Body of pancreas (tissue), 4 donors: ENCODE measurements at regions not wholly inside any gene's neighbourhood (a gene's known extent, or its start where the extent isn't known, plus 50 kb on each side); places are given as distances from the start of the nearest gene placed in this dataset.
"Not testable (repeated sequence)": the region's sequence is repeated elsewhere in the genome, so short reads cannot be mapped to it uniquely, and the experiment has no call there.

ENCODE experiments used
- ATAC-seq: fragments of 150-250 bp; one replicate; pipeline ENCODE4 v1.9.1; 2016
- DNase-seq, 4 donors: peaks; one replicate each; pipeline ENCODE4 v3.0.0-alpha.2; 2019
- H3K27ac ChIP-seq, 4 donors: fragments of 200-600 bp; sonication (generic); 1 replicate in 3 of 4; 2 replicates in 1 of 4; pipeline versions ENCODE4 v1.5.1 to v1.6.1; 2016 to 2019; ENCODE audit warnings: mild to moderate bottlenecking in 1 of 4, mixed read lengths in 1 of 4, moderate library complexity in 1 of 4
- H3K27me3 ChIP-seq, 2 donors: fragments of 200-600 bp; sonication (generic); one replicate each; pipeline ENCODE4 v1.6.0; 2016; ENCODE audit warnings: mild to moderate bottlenecking in 1 of 2
- H3K36me3 ChIP-seq, 2 donors: fragments of 200-600 bp; sonication (generic); replicated peaks in 1 of 2; 2 replicates each; pipeline ENCODE4 v1.5.1; 2016; ENCODE audit warnings: low read depth in 2 of 2; ENCODE audit not compliant: insufficient read depth in 1 of 2
- H3K4me1 ChIP-seq: fragments of 200-600 bp; sonication (generic); one replicate; pipeline ENCODE4 v1.6.0; 2016
- H3K4me3 ChIP-seq, 2 donors: fragments of 200-600 bp; sonication (generic); 1 replicate in 1 of 2; 2 replicates in 1 of 2; pipeline ENCODE4 v1.5.1; 2016 to 2019
- H3K9me3 ChIP-seq, 3 donors: fragments of 200-600 bp; sonication (generic); 1 replicate in 2 of 3; 2 replicates in 1 of 3; pipeline ENCODE4 v1.5.1; 2016
- CTCF ChIP-seq, 7 experiments: fragments of 450-650 bp in 4 of 7; fragments of 200-600 bp in 3 of 7; sonication (generic) in 3 of 7; IDR thresholded peaks; one replicate each; pipeline ENCODE4 v1.5.1; 2016 to 2019; ENCODE audit warnings: antibody characterized with exemption in 7 of 7
- POLR2A ChIP-seq, 3 donors: fragments of 450-650 bp; IDR thresholded peaks; one replicate each; pipeline ENCODE4 v1.6.1; 2016; ENCODE audit warnings: antibody characterized with exemption in 3 of 3, mild to moderate bottlenecking in 2 of 3
- WGBS, 2 donors: methylation state at CpG; one replicate each; pipeline ENCODE4 v1.1.5; 2017; 5-methylcytosine and 5-hydroxymethylcytosine counted together
- intact Hi-C: fragments of 100-400 bp; cut with DNase I; formaldehyde crosslinking; loops from one replicate; pipeline ENCODE4 v1.15.1; 2023

DNA sequence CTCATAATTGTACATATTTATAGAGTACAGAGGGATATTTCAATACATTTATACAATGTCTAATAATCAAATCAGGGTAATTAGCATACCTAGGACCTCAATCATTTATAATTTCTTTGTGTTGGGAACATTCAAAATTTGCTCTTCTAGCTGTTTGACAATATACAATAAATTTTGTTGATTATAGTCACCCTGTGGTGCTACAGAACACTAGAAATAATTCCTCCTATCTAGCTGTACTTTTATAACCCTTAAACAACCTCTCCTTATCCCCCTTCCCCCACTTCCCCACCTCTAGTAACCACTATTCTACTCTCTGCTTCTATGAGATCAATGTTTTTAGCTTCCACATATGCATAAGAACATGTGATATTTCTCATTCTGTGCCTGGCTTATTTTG lies 328.4 kb upstream of the RBMS1 start:
- TF ChIP-seq CTCF (IDR thresholded peaks at IDR 0.05), result no peak
- TF ChIP-seq POLR2A (IDR thresholded peaks at IDR 0.05), result no peak
- ATAC-seq (no peak), DNase-seq (no peak)
- Histone ChIP-seq H3K9me3 (peaks cover 0 to 11% (median 0%) of the 10 kb centered on the region in 3 donors), H3K4me1 (no peaks in the 10 kb centered on the region), H3K27me3 (no peaks in the 10 kb centered on the region), H3K36me3 (no peaks in the 10 kb centered on the region), H3K27ac (no peak overlapping the region), H3K4me3 (no peak overlapping the region)
- intact Hi-C loops, result no loop called here

DNA sequence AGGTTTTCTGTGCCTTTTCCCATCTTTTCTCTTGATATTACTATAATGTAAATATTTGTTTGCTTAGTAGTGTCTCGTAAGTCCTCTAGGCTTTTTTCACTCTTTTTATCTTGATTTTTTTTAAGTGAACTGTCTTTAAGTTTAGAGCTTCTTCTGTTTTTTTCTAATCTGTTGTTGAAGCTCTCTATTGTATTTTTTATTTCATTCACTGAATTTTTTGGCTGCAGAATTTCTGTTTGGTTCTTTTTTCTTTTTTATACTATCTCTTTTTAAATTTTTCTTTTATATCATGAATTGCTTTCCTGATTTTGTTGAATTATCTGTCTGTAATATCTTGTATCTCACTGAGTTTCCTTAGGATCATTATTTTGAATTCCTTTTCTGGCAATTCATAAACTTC lies 331.8 kb upstream of the RBMS1 start:
- Histone ChIP-seq H3K9me3 (peaks cover 0 to 11% (median 0%) of the 10 kb centered on the region in 3 donors), H3K27me3 (no peaks in the 10 kb centered on the region), H3K4me1 (no peaks in the 10 kb centered on the region), H3K27ac (no peak overlapping the region), H3K36me3 (no peaks in the 10 kb centered on the region), H3K4me3 (no peak overlapping the region)
- ATAC-seq (no peak), DNase-seq (no peak)
- intact Hi-C loops, result no loop called here
- TF ChIP-seq POLR2A (IDR thresholded peaks at IDR 0.05), result no peak
- TF ChIP-seq CTCF (IDR thresholded peaks at IDR 0.05), result no peak
- 65 to 73% methylated on average over 1 of the region's 1 CpG for WGBS, 2 donors

- H3K4me3 ChIP-seq, result no peak overlapping the region
- H3K36me3 ChIP-seq, result no peaks in the 10 kb centered on the region
- no peak for DNase-seq
- no peaks in the 10 kb centered on the region for H3K4me1 ChIP-seq
- H3K27me3 ChIP-seq, result no peaks in the 10 kb centered on the region
- peaks cover 0 to 11% (median 0%) of the 10 kb centered on the region in 3 donors for H3K9me3 ChIP-seq
- intact Hi-C loops, result no loop called here
- no peak for ATAC-seq
- TF ChIP-seq POLR2A (IDR thresholded peaks at IDR 0.05), result no peak
- TF ChIP-seq CTCF (IDR thresholded peaks at IDR 0.05), result no peak
- no peak overlapping the region for H3K27ac ChIP-seq
Measured at GRCh38 chr2:160826496-160826895, 332.9 kb upstream of the RBMS1 start.

GRCh38 chr2:160828076-160828475 lies 332.2 kb upstream of the TANK start:
- ATAC-seq (no peak), DNase-seq (no peak)
- Histone ChIP-seq H3K4me3 (no peak overlapping the region), H3K36me3 (no peaks in the 10 kb centered on the region), H3K9me3 (peaks cover 0 to 11% (median 0%) of the 10 kb centered on the region in 3 donors), H3K4me1 (no peaks in the 10 kb centered on the region), H3K27ac (no peak overlapping the region), H3K27me3 (no peaks in the 10 kb centered on the region)
- WGBS, 2 donors, result 65 to 80% methylated on average over 3 of the region's 3 CpGs
- intact Hi-C loops, result no loop called here
- no peak for TF ChIP-seq POLR2A (IDR thresholded peaks at IDR 0.05)
- no peak for TF ChIP-seq CTCF (IDR thresholded peaks at IDR 0.05)

DNA sequence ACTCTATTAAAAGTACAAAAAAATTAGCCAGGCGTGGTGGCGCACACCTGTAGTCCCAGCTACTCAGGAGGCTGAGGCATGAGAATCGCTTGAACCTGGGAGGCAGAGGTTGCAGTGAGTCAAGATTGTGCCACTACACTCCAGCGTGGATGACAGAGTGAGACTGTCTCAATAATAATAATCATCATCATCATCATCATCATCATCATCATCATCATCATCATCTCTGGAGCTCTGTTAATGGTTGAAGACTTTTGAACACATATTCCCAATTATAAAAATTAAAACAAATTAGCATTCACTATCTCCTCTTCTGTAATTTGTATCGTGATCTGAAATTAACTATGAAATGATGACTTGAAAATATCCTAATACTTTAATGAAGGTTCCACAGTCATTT lies 327.8 kb upstream of the TANK start:
- H3K9me3 ChIP-seq, intact Hi-C loops, H3K4me1 ChIP-seq, DNase-seq, H3K36me3 ChIP-seq, ATAC-seq, H3K27me3 ChIP-seq, H3K27ac ChIP-seq, H3K4me3 ChIP-seq: not testable (repeated sequence)
- WGBS, 2 donors, result 90 to 91% methylated on average over 5 of the region's 5 CpGs
